ENCODE measurements at regions not wholly inside any gene's neighbourhood (a gene's known extent, or its start where the extent isn't known, plus 50 kb on each side); places are given as distances from the start of the nearest gene placed in this dataset.
A peak's percentile ranks its signal among the peaks of the same experiment; 100 is the strongest.

- BruUV-seq (replicated peaks), result no TSS peak
- ChIA-PET CTCF (no interaction called here), POLR2A (no interaction called here)
- no peaks in the 10 kb centered on the region for H3K9me3 Mint-ChIP-seq (ENCODE audit: unreplicated experiment)
- H3K27me3 Mint-ChIP-seq (ENCODE audit: insufficient read depth, unreplicated experiment), result no peaks in the 10 kb centered on the region
- H3K27ac Mint-ChIP-seq (ENCODE audit: low read depth, unreplicated experiment), result no peak overlapping the region
- no peak for DNase-seq (ENCODE audit: unreplicated experiment)
- TF ChIP-seq CTCF (IDR thresholded peaks at IDR 0.05; ENCODE audit: unreplicated experiment), result no peak
- no peaks in the 10 kb centered on the region for H3K36me3 Mint-ChIP-seq (ENCODE audit: insufficient read depth, unreplicated experiment)
- no peaks in the 10 kb centered on the region for H3K4me1 Mint-ChIP-seq (ENCODE audit: insufficient read depth, unreplicated experiment)
- no peak overlapping the region for H3K4me3 Mint-ChIP-seq (ENCODE audit: unreplicated experiment)
- intact Hi-C loops (cut with micrococcal nuclease), result no loop called here
Measured at GRCh38 chr16:50941681-50942080, 199.8 kb downstream of the CYLD start.

GRCh38 chr16:50940275-50940854 is 198.5 kb downstream of the CYLD start:
- no peak for TF ChIP-seq CTCF (IDR thresholded peaks at IDR 0.05; ENCODE audit: unreplicated experiment)

GRCh38 chr16:50939356-50939755 is 197.5 kb downstream of the CYLD start:
- Mint-ChIP-seq H3K4me1 (ENCODE audit: insufficient read depth, unreplicated experiment) (no peaks in the 10 kb centered on the region), H3K36me3 (ENCODE audit: insufficient read depth, unreplicated experiment) (no peaks in the 10 kb centered on the region), H3K4me3 (ENCODE audit: unreplicated experiment) (no peak overlapping the region), H3K27me3 (ENCODE audit: insufficient read depth, unreplicated experiment) (no peaks in the 10 kb centered on the region), H3K9me3 (ENCODE audit: unreplicated experiment) (no peaks in the 10 kb centered on the region), H3K27ac (ENCODE audit: low read depth, unreplicated experiment) (no peak overlapping the region)
- DNase-seq (ENCODE audit: unreplicated experiment), result no peak
- TF ChIP-seq CTCF (IDR thresholded peaks at IDR 0.05; ENCODE audit: unreplicated experiment), result no peak
- CTCF ChIA-PET, result interaction anchor here (0.5 kb wide), 1 partner anchor 50 kb away, joined by 4 read pairs; no protein-coding TSS in a partner anchor
- intact Hi-C loops (cut with micrococcal nuclease), result no loop called here
- no TSS peak for BruUV-seq (replicated peaks)
- POLR2A ChIA-PET, result interaction anchor here (0.6 kb wide), 1 partner anchor 14 kb away, joined by 3 read pairs; no protein-coding TSS in a partner anchor

More at GRCh38 chr16:50940275-50940854, 198.5 kb downstream of the CYLD start:
- ChIA-PET CTCF (interaction anchor here (0.9 kb wide), 1 partner anchor 133 kb away, joined by 3 read pairs; no protein-coding TSS in a partner anchor), POLR2A (no interaction called here)
- no TSS peak for BruUV-seq (replicated peaks)
- no peaks in the 10 kb centered on the region for H3K36me3 Mint-ChIP-seq (ENCODE audit: insufficient read depth, unreplicated experiment)
- no peaks in the 10 kb centered on the region for H3K4me1 Mint-ChIP-seq (ENCODE audit: insufficient read depth, unreplicated experiment)
- peak; percentile 70 for DNase-seq (ENCODE audit: unreplicated experiment)
- H3K27me3 Mint-ChIP-seq (ENCODE audit: insufficient read depth, unreplicated experiment), result no peaks in the 10 kb centered on the region
- intact Hi-C loops (cut with micrococcal nuclease), result no loop called here
- no peak overlapping the region for H3K4me3 Mint-ChIP-seq (ENCODE audit: unreplicated experiment)
- H3K9me3 Mint-ChIP-seq (ENCODE audit: unreplicated experiment), result no peaks in the 10 kb centered on the region
- no peak overlapping the region for H3K27ac Mint-ChIP-seq (ENCODE audit: low read depth, unreplicated experiment)

- no peak for TF ChIP-seq CTCF (IDR thresholded peaks at IDR 0.05; ENCODE audit: unreplicated experiment)
- no peaks in the 10 kb centered on the region for H3K4me1 Mint-ChIP-seq (ENCODE audit: insufficient read depth, unreplicated experiment)
- no peak overlapping the region for H3K27ac Mint-ChIP-seq (ENCODE audit: low read depth, unreplicated experiment)
- no peak overlapping the region for H3K4me3 Mint-ChIP-seq (ENCODE audit: unreplicated experiment)
- ChIA-PET CTCF (no interaction called here), POLR2A (no interaction called here)
- intact Hi-C loops (cut with micrococcal nuclease), result no loop called here
- H3K9me3 Mint-ChIP-seq (ENCODE audit: unreplicated experiment), result no peaks in the 10 kb centered on the region
- H3K36me3 Mint-ChIP-seq (ENCODE audit: insufficient read depth, unreplicated experiment), result no peaks in the 10 kb centered on the region
- no peaks in the 10 kb centered on the region for H3K27me3 Mint-ChIP-seq (ENCODE audit: insufficient read depth, unreplicated experiment)
- no peak for DNase-seq (ENCODE audit: unreplicated experiment)
- BruUV-seq (replicated peaks), result no TSS peak
Measured at GRCh38 chr16:50938932-50939331, 197.0 kb downstream of the CYLD start.

Data from MCF 10A (cell line).